Esophagus squamous epithelium (tissue), 5 donors: ENCODE measurements at regions not wholly inside any gene's neighbourhood (a gene's known extent, or its start where the extent isn't known, plus 50 kb on each side); places are given as distances from the start of the nearest gene placed in this dataset.

Experiments
- DNase-seq: peaks from one replicate; lab custom pipeline; 2025; lab: John Stamatoyannopoulos, UW
- H3K27ac ChIP-seq, 4 donors: fragments of 200-600 bp; sonication (generic); one replicate each; pipeline ENCODE4 v1.5.1; 2016 to 2019; ENCODE audit warnings: mild to moderate bottlenecking in 1 of 4
- H3K27me3 ChIP-seq, 4 donors: fragments of 200-600 bp; sonication (generic); 1 replicate in 3 of 4; 2 replicates in 1 of 4; pipeline versions ENCODE4 v1.5.1 to v1.6.0; 2017 to 2021; ENCODE audit warnings: antibody characterized with exemption in 1 of 4
- H3K36me3 ChIP-seq, 3 donors: fragments of 200-600 bp; sonication (generic); one replicate each; pipeline ENCODE4 v1.5.1; 2016 to 2019
- H3K4me1 ChIP-seq, 3 donors: fragments of 200-600 bp; sonication (generic); one replicate each; pipeline ENCODE4 v1.5.1; 2017 to 2019
- H3K4me3 ChIP-seq, 4 donors: fragments of 200-600 bp; sonication (generic); 1 replicate in 3 of 4; 2 replicates in 1 of 4; pipeline ENCODE4 v1.5.1; 2016 to 2019; ENCODE audit warnings: mild to moderate bottlenecking in 2 of 4, moderate library complexity in 1 of 4
- H3K9me3 ChIP-seq, 3 donors: fragments of 200-600 bp; sonication (generic); one replicate each; pipeline ENCODE4 v1.5.1; 2016 to 2019
- POLR2A ChIP-seq, 4 donors: fragments of 450-650 bp; IDR thresholded peaks; one replicate each; pipeline ENCODE4 v1.6.1; 2017; ENCODE audit warnings: antibody characterized with exemption in 4 of 4, mild to moderate bottlenecking in 4 of 4, moderate library complexity in 3 of 4
- WGBS, 2 donors: methylation state at CpG; one replicate each; pipeline ENCODE4 v1.1.5; 2018; 5-methylcytosine and 5-hydroxymethylcytosine counted together
- intact Hi-C: fragments of 100-400 bp; cut with DNase I; formaldehyde crosslinking; loops from one replicate; pipeline ENCODE4 v1.15.0; 2022
- TF ChIP-seq, protein P1 (sequence below), 6 experiments: fragments of 450-650 bp in 4 of 6; fragments of 200-600 bp in 2 of 6; sonication (generic) in 2 of 6; IDR thresholded peaks; one replicate each; pipeline ENCODE4 v1.5.1; 2016 to 2019; ENCODE audit warnings: antibody characterized with exemption in 6 of 6, mild to moderate bottlenecking in 4 of 6, moderate library complexity in 4 of 6
- donor health status: DM: yes; HTN: yes; CAD: no.

GRCh38 chr15:25529774-25530173 lies 91.0 kb upstream of the UBE3A start:
- no peak for TF ChIP-seq POLR2A (IDR thresholded peaks at IDR 0.05)
- H3K36me3 ChIP-seq = no peaks in the 10 kb centered on the region
- H3K27me3 ChIP-seq = no peaks in the 10 kb centered on the region
- DNase-seq = no peak
- intact Hi-C loops = loop anchor here (10.0 kb wide), 1 partner anchor 55 kb away; no protein-coding TSS in a partner anchor
- H3K4me3 ChIP-seq = no peak overlapping the region
- H3K27ac ChIP-seq = no peak overlapping the region
- peaks cover 0 to 16% (median 0%) of the 10 kb centered on the region in 3 donors for H3K4me1 ChIP-seq
- H3K9me3 ChIP-seq = no peaks in the 10 kb centered on the region
- 81 to 82% methylated on average over 3 of the region's 3 CpGs for WGBS, 2 donors

- TF ChIP-seq POLR2A (IDR thresholded peaks at IDR 0.05) = no peak
- TF ChIP-seq, protein P1, sequence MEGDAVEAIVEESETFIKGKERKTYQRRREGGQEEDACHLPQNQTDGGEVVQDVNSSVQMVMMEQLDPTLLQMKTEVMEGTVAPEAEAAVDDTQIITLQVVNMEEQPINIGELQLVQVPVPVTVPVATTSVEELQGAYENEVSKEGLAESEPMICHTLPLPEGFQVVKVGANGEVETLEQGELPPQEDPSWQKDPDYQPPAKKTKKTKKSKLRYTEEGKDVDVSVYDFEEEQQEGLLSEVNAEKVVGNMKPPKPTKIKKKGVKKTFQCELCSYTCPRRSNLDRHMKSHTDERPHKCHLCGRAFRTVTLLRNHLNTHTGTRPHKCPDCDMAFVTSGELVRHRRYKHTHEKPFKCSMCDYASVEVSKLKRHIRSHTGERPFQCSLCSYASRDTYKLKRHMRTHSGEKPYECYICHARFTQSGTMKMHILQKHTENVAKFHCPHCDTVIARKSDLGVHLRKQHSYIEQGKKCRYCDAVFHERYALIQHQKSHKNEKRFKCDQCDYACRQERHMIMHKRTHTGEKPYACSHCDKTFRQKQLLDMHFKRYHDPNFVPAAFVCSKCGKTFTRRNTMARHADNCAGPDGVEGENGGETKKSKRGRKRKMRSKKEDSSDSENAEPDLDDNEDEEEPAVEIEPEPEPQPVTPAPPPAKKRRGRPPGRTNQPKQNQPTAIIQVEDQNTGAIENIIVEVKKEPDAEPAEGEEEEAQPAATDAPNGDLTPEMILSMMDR (IDR thresholded peaks at IDR 0.05) = no peak
- Histone ChIP-seq H3K36me3 (no peaks in the 10 kb centered on the region), H3K27me3 (no peaks in the 10 kb centered on the region), H3K27ac (no peak overlapping the region), H3K9me3 (no peaks in the 10 kb centered on the region), H3K4me3 (no peak overlapping the region), H3K4me1 (peaks cover 0 to 8% (median 0%) of the 10 kb centered on the region in 3 donors)
- no peak for DNase-seq
- 32 to 38% methylated on average over 3 of the region's 3 CpGs for WGBS, 2 donors
- intact Hi-C loops = loop anchor here (10.0 kb wide), 1 partner anchor 58 kb away; no protein-coding TSS in a partner anchor
These were observed 88.3 kb upstream of the UBE3A start for GRCh38 chr15:25527118-25527517.

DNA sequence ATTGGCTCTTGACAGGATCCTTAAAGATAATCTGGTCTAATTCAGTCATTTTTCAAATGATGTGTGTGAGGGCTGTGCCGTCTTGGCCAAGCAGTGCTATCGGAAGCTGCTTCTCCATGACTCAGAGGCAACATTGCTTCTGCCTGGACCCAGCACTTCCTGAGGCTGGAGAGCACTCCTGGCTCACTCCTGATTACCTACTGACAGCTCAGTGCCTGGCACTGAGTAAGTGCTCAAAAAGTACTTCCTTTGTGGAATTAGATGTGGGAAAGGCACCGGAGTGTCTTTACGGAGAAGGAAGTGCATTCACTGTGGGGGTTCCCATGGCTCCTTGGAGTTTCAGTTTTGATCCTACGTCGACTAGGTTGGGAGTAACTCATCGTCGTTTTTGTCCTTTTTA lies 86.9 kb upstream of the UBE3A start:
- TF ChIP-seq POLR2A (IDR thresholded peaks at IDR 0.05) = no peak
- TF ChIP-seq, protein P1 (IDR thresholded peaks at IDR 0.05) = no peak
- DNase-seq = no peak
- 53 to 55% methylated on average over 8 of the region's 8 CpGs for WGBS, 2 donors

DNA sequence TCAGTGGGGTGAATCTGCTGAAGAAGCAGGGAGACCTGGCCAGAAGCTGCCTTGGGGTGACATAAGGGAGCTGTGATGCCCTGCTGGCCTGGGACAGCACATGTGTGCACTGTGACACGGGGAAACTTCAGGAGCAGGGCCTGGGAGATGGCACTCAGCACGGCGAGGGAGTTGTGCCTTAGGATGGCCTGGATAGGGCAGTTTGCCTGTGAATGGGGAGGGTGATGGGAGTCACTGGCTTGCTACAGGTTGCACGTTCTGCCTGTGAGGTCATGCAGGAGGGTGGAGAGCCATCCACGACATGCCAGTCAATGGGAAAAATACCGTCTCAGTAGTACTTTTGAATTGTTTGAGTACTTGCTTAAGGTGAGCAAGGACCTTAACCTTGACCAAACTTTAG lies 76.8 kb upstream of the UBE3A start:
- no peak for DNase-seq
- no peak for TF ChIP-seq POLR2A (IDR thresholded peaks at IDR 0.05)
- TF ChIP-seq, protein P1 (IDR thresholded peaks at IDR 0.05) = no peak
- H3K27ac ChIP-seq = no peak overlapping the region
- no peaks in the 10 kb centered on the region for H3K27me3 ChIP-seq
- no peaks in the 10 kb centered on the region for H3K9me3 ChIP-seq
- 72 to 78% methylated on average over 5 to 6 of the region's 6 CpGs for WGBS, 2 donors
- intact Hi-C loops = no loop called here
- no peaks in the 10 kb centered on the region for H3K4me1 ChIP-seq
- no peak overlapping the region for H3K4me3 ChIP-seq
- H3K36me3 ChIP-seq = no peaks in the 10 kb centered on the region

More for the DNA sequence above, 86.9 kb upstream of the UBE3A start:
- Histone ChIP-seq H3K36me3 (no peaks in the 10 kb centered on the region), H3K9me3 (no peaks in the 10 kb centered on the region), H3K4me3 (no peak overlapping the region), H3K27ac (no peak overlapping the region), H3K27me3 (no peaks in the 10 kb centered on the region), H3K4me1 (no peaks in the 10 kb centered on the region)
- intact Hi-C loops = loop anchor here (10.0 kb wide), 1 partner anchor 59 kb away; no protein-coding TSS in a partner anchor

GRCh38 chr15:25514522-25514921 lies 75.7 kb upstream of the UBE3A start:
- no peak for TF ChIP-seq POLR2A (IDR thresholded peaks at IDR 0.05)
- TF ChIP-seq, protein P1 (IDR thresholded peaks at IDR 0.05) = no peak
- DNase-seq = no peak
- Histone ChIP-seq H3K9me3 (no peaks in the 10 kb centered on the region), H3K4me1 (no peaks in the 10 kb centered on the region), H3K36me3 (no peaks in the 10 kb centered on the region), H3K4me3 (no peak overlapping the region), H3K27ac (no peak overlapping the region), H3K27me3 (no peaks in the 10 kb centered on the region)
- 61 to 88% methylated on average over 3 to 9 of the region's 9 CpGs for WGBS, 2 donors
- intact Hi-C loops = no loop called here

GRCh38 chr15:25512957-25513356 lies 74.1 kb upstream of the UBE3A start:
- H3K4me3 ChIP-seq = no peak overlapping the region
- intact Hi-C loops = no loop called here
- DNase-seq = no peak
- no peaks in the 10 kb centered on the region for H3K27me3 ChIP-seq
- 62 to 70% methylated on average over 3 of the region's 3 CpGs for WGBS, 2 donors
- no peaks in the 10 kb centered on the region for H3K9me3 ChIP-seq
- TF ChIP-seq POLR2A (IDR thresholded peaks at IDR 0.05) = no peak
- TF ChIP-seq, protein P1 (IDR thresholded peaks at IDR 0.05) = no peak
- H3K4me1 ChIP-seq = no peaks in the 10 kb centered on the region
- H3K36me3 ChIP-seq = no peaks in the 10 kb centered on the region
- H3K27ac ChIP-seq = no peak overlapping the region
